Brain pericyte (primary cell): ENCODE measurements at regions not wholly inside any gene's neighbourhood (a gene's known extent, or its start where the extent isn't known, plus 50 kb on each side); places are given as distances from the start of the nearest gene placed in this dataset.
"Not testable (repeated sequence)": the region's sequence is repeated elsewhere in the genome, so short reads cannot be mapped to it uniquely, and the experiment has no call there.

Experiments used
- DNase-seq: peaks from one replicate; pipeline ENCODE4 v3.0.0-alpha.2; 2012; ENCODE audit warnings: low read depth, low spot score

DNA sequence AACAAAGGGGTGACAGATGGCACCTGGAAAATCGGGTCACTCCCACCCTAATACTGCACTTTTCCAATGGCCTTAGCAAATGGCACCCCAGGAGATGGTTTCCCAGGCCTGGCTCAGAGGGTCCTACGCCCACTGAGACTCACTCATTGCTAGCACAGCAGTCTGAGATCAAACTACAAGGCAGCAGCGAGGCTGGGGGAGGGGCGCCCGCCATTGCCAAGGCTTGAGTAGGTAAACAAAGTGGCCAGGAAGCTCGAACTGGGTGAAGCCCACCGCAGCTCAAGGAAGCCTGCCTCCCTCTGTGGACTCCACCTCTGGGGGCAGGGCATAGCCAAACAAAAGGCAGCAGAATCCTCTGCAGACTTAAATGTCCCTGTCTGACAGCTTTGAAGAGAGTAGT, 467.2 kb downstream of the EPHA7 start:
- not testable (repeated sequence) for DNase-seq

DNA sequence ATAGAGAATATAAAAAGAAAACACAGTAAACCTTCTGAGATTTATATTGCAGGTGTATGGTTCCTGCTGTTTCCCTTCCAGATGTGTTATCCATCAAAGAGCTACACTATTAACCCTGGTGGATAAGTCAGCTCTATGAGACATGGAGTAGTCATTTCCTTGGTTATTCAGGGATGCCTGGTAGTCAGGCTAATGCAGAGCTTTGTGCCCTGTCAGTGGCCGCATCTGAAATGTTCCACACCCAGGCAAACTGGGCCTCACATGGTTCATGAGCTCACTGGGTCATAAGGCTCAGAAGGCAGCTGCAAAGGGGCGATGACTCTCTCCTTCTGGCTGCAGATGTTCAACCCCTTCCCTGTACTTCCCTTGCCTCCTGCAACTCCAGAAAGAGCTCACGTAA, 473.6 kb downstream of the EPHA7 start:
- DNase-seq = no peak

DNA sequence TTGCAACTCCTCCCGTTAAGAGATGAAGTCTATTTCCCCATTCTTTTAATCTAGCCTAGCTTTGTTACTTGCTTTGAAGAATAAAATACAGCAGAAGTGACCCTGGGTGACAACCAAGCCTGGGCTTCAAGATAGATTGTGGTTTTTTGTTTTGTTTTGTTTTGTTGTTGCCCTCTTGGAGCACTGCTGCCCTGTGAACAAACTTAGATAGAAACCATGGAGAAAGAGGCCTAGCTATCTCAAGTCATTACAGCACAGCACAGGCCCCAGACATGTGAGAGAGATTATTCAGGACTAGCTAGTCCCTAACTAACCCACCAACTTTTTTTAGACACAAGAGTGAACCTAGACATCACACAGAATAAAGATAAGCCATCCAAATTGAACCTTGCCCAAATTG, 475.2 kb downstream of the EPHA7 start:
- DNase-seq = no peak

DNA sequence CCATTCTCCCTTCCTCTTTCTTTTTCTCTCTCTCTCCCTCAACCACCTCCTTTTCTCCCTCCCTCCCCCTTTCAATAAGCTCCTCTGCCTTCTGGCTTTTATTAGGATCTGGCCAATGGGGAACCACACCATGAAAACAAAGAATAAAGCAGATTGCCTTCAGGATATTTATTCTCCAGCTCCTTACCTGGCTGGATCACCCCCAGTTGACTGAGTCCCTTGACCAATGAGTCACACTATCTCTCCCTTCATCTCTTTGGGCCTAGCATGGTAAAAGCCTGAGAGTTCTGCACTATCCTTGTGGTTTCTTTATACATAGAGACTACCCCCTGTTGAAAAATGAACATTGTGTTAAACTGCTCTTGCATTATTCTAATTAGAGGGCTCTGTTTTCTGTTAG, 476.8 kb downstream of the EPHA7 start:
- no peak for DNase-seq

DNA sequence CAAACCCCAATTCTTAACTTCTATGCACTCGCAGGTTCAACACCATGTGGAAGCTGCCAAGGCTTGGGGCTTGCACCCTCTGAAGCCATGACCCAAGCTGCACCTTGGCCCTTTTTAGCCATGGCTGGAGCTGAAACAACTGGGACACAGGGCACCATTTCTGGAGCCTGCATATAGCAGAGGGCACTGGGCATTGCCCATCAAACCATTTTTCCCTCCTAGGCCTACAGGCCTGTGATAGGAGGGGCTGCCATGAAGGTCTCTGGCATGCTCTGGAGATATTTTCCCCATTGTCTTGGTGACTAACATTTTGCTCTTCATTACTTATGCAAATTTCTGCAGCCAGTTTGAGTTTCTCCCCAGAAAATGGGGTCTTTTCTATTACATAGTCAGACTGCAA, 484.7 kb downstream of the EPHA7 start:
- no peak for DNase-seq

DNA sequence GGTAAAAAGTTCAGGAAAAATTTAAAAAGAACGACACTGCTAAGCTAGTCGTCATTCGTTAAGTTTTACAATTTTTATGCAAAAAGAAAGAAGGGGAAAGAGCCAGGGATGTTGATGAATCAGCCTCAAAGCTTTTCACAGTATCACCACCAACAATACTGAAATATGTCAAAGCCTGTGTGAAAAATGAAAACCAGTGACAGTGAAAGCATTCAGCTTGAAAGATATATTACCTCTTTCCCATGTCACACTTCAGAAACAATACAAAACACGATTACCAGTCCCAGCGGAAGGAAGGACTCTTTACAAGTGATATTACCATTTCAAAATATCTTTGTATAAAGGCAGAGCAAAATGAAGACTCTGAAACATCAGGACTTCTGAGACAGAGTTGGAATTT, 489.2 kb downstream of the EPHA7 start:
- DNase-seq = no peak

DNA sequence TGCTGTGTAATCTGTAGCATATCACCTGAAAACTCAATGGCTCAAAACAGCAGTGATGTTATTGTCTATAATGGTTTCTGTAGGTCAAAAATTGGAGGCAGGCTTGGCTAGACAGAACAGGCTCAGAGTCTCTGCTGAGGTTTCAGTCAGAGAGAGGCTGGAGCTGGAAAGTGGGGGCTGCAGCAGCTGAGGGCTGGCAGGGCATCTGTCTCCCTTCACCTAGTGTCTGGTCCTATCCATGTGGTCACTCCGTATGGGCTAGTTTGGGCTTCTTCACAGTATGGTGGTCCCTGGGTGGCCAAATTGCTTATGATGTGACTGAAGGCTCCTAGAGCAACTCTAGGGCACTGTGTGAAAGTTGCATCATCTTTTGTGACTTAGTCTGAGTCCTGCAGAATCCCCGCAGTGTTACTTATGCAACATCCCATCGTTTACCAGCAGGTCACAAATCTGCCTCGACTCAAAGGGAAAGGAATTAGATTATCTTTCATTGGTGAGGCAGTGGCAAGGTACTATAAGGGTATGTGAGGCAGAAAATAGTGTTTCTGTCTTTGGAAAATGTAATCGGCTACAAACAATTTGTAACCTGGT, 497.0 kb downstream of the EPHA7 start:
- DNase-seq = no peak

DNA sequence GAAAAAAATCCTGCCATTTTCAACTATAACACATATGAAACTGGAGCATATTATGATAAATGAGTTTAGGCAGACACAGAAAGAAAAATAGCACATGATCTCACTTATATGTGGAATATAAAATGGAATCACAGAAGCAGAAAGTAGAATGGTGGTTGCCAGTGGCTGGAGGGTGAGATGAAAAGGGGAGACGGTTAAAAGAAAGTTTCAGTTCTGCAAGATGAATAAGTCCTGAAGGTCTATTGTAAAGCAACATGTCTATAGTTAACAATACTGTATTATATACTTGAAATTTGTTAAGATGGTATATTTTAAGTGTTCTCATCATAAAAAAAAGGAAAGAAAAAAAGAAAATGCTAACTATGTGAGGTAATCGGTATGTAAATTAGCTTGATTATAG, 503.9 kb downstream of the EPHA7 start:
- no peak for DNase-seq

DNA sequence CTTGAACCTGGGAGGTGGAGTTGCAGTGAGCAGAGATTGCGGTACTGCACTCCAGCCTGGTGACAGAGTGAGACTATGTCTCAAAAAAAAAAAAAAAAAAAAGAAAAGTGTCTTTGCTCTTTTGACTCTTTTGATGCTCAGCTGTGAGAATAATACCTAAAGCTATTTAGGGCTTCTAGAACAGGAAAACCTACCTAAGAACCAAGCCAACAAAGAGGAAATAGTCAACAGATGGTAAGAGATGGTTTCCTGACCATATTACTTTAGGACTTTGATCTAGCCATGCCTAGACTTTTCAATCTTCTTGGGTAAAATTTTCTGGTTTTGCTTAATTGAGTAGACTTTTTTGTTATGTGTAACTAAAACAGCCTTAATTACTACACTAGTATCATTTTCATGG, 508.1 kb downstream of the EPHA7 start:
- no peak for DNase-seq

DNA sequence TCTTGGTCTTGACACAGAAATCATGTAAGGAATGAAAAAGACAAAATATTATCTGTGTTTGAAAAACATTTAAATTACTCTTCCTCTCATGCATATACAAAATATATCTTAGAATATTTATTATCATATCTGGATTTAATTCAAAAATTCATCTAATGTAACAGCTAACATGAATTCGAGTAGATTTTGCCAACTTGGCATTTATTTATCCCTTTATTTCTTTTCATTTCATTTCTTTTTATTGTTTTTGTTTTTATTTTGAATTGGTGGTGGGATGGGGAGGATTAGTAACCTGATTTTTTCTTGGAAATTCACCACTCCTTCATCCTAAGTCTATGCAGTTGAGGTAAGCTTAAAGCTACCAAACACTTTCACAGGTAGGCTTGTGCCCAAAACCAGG, 508.7 kb downstream of the EPHA7 start:
- DNase-seq = no peak

DNA sequence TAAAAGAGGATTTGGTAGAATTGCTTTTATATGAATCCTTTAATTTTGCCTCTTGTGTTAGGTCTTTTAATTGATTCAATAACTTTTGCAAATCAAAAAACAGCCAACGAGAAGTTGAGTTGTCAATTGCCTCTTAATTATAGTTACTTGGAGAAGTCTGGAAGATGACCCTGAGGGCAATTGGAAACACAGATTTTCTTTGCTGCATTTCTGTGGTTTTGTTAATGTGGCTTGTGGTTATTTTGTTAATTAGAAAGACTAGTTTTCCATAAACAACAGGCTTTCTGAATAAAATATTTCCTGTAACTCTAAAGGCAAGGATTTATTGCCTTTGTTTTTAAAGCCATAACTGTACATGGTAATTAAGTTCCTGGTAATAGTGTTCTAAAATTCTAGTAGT, 513.0 kb downstream of the EPHA7 start:
- DNase-seq = no peak

DNA sequence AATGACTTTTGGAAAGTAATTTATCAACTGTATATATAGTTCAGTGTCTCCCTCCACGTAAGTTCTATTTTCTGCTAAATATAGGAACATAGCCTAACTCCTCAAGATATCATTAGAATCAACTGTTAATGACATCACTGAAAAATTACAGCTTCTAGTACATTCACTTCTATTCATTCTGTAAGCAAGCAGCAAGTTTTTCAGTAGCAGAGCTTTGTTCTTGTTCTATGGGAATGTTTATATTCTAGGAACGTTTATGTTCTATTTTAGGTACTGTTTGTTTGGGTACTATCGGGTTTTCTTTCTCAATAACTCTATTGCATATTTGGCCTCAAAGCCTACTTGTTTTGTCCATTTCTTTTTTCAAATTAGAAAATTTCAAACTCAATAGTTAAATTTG, 525.6 kb downstream of the EPHA7 start:
- DNase-seq = no peak

DNA sequence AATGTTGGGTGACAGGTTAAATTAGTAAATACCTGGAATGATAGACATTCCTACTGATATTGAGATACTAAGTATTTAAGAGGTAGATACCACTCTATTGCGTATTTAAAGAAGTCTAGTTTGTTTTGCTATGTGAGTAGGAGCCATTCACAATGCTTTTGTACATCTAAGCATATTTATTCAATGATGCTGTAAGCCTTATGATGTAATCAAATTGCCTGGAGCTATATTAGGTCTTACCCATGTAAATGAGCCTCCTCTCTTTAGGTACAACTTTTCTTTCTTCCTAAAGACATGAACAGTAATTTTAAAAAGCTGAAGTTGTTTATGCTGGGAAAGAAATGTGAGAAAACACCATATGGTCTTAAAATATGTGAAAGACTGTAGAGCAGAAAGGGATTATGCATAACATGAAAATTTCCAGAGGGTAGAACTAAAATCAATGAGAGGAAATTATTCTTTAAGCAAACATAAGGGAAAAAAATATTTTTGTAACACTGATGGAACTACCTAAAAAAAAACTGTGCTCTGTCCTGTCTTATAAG, 526.7 kb downstream of the EPHA7 start:
- DNase-seq = no peak

DNA sequence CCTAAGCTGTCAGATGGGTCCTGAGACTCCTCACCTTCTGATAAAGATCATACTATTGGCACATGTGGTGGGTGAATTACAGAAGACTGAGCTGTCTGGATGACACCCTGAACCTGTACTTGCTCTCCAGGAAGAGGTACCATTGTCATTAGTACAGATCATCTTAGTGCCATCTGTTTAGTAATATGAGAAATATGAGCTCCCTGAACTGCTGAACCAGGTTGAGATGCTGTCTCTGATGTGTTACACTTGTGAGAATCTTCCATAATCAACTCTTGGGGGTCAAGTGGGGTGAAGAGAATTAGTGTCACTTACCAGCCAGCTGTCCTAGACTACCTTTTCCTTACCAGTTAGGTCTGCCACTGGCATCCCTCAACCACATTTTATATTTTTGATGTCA, 531.0 kb downstream of the EPHA7 start:
- DNase-seq = no peak

DNA sequence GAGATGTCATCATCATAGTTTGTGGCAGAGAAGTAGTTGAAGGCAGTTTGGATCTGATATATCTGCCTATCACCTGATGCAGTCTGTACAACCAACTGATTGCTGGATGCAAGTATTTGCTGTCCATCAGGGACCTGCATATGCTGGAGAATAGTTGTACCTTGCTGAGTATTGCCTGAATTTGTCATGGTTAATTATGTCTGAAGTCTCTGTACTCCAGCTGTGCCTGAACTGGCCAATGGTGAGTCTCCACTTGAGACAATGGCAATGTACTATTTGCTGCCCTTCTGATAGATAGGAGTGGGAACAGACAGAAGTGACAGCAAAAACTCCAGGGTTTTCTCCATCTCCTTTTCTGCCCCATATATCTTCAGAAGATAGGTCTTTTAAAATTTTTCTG, 531.5 kb downstream of the EPHA7 start:
- DNase-seq = no peak

DNA sequence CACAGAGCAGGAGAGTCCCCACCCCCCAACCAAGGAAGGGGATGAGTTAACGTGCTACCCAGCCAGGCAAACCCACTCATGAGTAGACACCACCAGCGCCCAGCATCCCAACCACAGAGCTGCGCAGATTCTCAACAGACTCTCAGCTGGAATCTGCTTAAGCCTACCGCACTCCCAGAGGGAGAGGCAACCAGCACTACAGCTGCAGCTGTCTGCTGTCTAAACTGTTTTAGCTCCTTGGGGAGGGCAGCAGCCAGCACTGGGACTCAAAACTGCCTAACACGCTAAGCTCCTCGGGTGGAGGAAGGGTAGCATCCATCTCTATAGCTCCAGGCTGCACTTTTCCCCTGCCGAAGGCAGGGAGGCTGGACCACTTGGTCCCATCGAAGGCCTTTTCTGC, 539.8 kb downstream of the EPHA7 start:
- DNase-seq = no peak

DNA sequence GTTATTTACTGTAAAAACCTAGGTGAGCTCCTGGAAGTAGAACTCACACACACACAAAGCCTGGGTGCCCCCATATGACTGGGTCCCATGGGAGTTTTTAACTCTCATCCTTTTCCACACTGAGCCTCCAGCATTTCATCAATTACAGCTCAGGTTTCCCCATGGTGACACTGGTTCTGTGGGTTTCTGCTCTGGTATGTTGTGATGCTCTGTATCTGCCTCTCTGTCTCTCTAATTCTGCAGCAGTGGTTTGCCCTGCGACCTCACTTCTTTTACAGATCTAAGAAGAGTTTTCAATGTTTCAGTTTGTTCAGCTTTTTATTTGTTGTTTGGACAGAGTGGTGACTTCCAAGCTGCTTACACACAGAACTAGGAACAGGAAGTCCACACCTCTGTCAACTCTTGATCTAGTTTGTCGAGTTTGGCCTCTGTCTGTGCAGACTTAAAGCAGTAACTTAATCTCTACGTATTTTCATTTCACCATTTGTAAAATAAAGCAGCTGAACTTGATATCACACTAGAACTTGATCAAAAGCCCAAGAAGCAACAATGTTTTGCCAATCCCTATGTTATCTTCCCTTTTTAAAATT, 554.3 kb downstream of the EPHA7 start:
- no peak for DNase-seq

DNA sequence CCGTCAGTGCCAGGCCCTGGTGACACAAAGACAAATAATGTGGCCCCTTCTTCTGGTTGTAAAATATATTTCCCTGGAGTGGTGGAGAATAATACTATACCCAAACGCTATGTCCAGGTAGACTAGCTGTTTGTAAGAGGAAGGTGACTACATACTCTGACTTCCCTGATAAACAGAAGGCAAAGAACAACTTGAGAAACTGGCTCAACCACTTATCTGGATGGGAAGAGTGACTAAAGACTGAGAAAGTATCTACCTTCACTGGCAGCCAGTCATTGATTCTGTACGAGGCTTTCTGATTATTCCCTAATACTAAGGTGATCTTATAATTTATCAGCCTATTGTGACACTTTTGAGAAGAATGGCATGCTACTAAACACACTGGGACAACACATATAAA, 569.7 kb downstream of the EPHA7 start:
- DNase-seq = no peak

DNA sequence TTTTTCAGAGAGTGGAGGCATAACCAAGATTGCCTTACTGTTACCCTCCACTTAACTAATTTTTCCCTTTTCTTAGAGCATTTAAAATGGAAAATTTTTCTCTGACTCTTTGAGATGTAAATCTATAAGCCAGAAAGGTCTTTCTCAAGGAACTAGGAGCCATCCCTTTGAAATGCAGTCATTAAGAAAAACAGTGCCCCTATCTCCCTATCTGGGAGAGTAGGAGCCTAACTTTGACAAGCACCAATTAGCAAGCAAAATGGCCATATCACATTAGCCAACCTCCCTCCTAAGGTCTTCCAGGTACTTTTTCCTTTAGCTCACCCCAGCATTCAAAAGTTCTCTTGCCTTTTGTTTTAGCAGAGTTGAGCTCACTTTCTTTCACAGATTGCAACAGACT, 570.5 kb downstream of the EPHA7 start:
- DNase-seq = no peak

DNA sequence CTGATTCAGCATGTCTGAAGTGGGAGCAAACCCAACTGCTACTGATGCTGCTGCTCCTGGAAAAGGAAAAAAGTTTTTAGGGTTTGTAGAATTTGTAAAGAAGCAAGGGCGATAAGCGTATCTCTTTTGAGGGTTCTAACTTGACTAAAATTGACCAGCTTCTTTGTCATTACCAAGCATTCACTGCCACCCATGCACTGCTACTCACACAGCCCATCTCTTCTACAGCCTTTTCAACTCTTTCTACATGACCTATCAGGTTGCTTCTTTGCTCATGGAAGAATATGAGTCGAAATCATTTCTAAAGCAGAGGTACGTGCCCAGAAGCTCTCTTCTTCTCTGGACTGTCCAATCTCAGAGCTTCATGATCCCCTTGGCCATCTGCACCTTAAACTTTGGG, 570.9 kb downstream of the EPHA7 start:
- no peak for DNase-seq

DNA sequence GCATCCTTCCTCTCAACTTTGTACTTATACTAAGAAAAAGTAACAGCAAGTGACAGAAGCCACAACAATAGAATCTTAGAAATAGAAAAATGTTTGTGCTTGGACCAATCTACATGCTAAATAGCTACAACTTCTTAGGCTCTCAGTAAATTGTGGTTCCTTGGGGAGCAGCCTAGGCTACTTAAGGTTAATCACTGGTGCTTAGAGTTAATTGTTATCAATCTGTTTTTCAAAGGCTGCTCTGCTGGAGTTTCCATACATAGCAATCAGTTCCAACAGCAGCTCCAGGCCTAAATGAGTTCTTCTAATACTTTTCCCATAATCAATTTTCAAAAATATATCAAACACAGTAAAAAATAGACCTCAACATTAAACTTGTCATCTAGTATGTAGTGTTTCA, 571.4 kb downstream of the EPHA7 start:
- DNase-seq = no peak

DNA sequence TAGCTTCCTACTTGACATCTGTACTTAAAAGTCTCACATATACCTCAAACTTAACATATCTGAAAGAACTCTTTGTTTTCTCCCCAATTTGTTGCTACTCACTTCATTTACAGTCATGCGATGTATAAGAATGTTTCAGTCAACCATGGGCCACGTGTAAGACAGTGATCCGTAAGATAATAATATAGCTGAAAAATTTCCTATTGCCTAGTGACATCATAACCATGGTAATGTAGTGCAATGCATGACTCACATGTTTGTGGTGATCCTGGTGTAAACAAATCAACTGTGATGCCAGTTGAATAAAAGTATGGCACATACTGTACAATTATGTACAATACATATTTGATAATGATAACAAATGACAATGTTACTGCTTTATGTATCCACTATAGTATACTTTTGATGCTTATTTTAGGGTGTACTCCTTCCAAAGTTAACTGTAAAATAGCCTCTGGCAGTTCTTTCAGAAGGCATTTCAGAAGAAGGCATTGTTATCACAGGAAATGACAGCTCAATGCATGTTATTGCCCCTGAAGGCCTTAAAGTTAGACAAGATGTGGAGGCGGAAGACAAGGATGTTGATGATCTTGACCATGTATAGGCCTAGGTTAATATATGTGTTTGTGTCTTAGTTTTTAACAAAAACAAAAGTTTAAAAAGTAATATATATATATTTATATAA, 579.0 kb downstream of the EPHA7 start:
- DNase-seq = no peak

DNA sequence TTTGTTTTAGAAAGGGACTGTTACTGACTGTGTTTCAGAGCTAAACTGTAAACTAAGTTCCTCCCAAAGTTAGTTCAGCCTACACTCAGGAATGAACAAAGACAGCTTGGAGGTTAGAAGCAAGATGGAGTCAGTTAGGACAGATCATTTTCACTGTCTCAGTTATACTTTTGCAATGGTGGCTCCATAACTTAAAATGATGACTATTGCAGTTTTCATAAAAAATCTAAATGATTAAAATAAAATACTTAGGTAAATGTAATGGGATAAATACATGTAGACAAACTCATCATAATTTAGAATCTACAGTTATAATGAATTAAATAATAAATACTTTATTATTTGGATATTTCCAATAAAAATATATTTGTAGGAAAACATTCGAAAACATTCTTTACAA, 590.6 kb downstream of the EPHA7 start:
- DNase-seq = no peak
